Naive thymus-derived CD8-positive, alpha-beta T cell (primary cell): ENCODE measurements at regions not wholly inside any gene's neighbourhood (a gene's known extent, or its start where the extent isn't known, plus 50 kb on each side); places are given as distances from the start of the nearest gene placed in this dataset.

Experiments
- ATAC-seq, 2 donors: fragments of 150-1000 bp; cut with Tn5 transposase in 1 of 2; sonication (Bioruptor Pico), chemical (Tn5 transposase) in 1 of 2; 1 replicate in 1 of 2; 2 replicates in 1 of 2; pipeline ENCODE4 v1.10.0; 2021; ENCODE audit warnings: mild to moderate bottlenecking in 2 of 2, moderate library complexity in 2 of 2
- POLR2A ChIA-PET: fragments of 350-600 bp; sonication (Branson Sonifier 250); formaldehyde crosslinking; loops from one replicate; lab custom pipeline; 2021; ENCODE audit warnings: antibody characterized with exemption; lab: Charles Lee
- DNase-seq, 10 donors: peaks; one replicate each; pipeline versions ENCODE4 v3.0.0 to v3.0.0-alpha.2; 2020 to 2022
- H3K27ac Mint-ChIP-seq, 10 donors: one replicate each; pipeline ENCODE4 v1.8.0; 2020 to 2022; ENCODE audit warnings: mild to moderate bottlenecking in 10 of 10, mixed read lengths in 10 of 10, moderate library complexity in 4 of 10, inconsistent platforms in 1 of 10
- H3K27me3 Mint-ChIP-seq, 5 donors: one replicate each; pipeline ENCODE4 v1.8.0; 2021 to 2022; ENCODE audit warnings: mixed read lengths in 5 of 5
- H3K36me3 Mint-ChIP-seq, 3 donors: one replicate each; pipeline ENCODE4 v1.8.0; 2020 to 2022; ENCODE audit warnings: mixed read lengths in 3 of 3, mild to moderate bottlenecking in 2 of 3, inconsistent platforms in 1 of 3
- H3K4me1 Mint-ChIP-seq, 4 donors: one replicate each; pipeline ENCODE4 v1.8.0; 2021 to 2022; ENCODE audit warnings: mixed read lengths in 4 of 4
- H3K4me3 Mint-ChIP-seq, 10 donors: one replicate each; pipeline ENCODE4 v1.8.0; 2020 to 2022; ENCODE audit warnings: mild to moderate bottlenecking in 10 of 10, mixed read lengths in 10 of 10, moderate library complexity in 6 of 10, inconsistent platforms in 1 of 10
- H3K9me3 Mint-ChIP-seq, 9 donors: one replicate each; pipeline ENCODE4 v1.8.0; 2020 to 2022; ENCODE audit warnings: mixed read lengths in 9 of 9, mild to moderate bottlenecking in 3 of 9, inconsistent platforms in 1 of 9, moderate library complexity in 1 of 9

GRCh38 chr9:134494905-134495304, 146.7 kb upstream of the COL5A1 start:
- Mint-ChIP-seq H3K4me3 (no peak overlapping the region), H3K27me3 (peaks cover 2 to 28% (median 6%) of the 10 kb centered on the region in 5 donors), H3K9me3 (no peaks in the 10 kb centered on the region), H3K36me3 (no peaks in the 10 kb centered on the region), H3K4me1 (peaks cover 0 to 4% (median under 1%) of the 10 kb centered on the region in 4 donors), H3K27ac (no peak overlapping the region)
- POLR2A ChIA-PET: no interaction called here
- peak in 1 of 10 donors; percentile 32 for DNase-seq
- ATAC-seq: no peak

GRCh38 chr9:134495881-134496412, 145.7 kb upstream of the COL5A1 start:
- H3K27me3 Mint-ChIP-seq: peaks cover 4 to 28% (median 6%) of the 10 kb centered on the region in 5 donors
- no peaks in the 10 kb centered on the region for H3K9me3 Mint-ChIP-seq
- POLR2A ChIA-PET: no interaction called here
- DNase-seq: peak in 1 of 10 donors; percentile 53
- H3K36me3 Mint-ChIP-seq: no peaks in the 10 kb centered on the region
- peaks cover 0 to 4% (median under 1%) of the 10 kb centered on the region in 4 donors for H3K4me1 Mint-ChIP-seq
- no peak for ATAC-seq
- peak overlapping the region in 1 of 10 donors; percentile 36 for H3K27ac Mint-ChIP-seq
- H3K4me3 Mint-ChIP-seq: no peak overlapping the region

GRCh38 chr9:134496413-134497282, 145.0 kb upstream of the COL5A1 start:
- Mint-ChIP-seq H3K27ac (no peak overlapping the region), H3K27me3 (peaks cover 2 to 29% (median 6%) of the 10 kb centered on the region in 5 donors), H3K36me3 (no peaks in the 10 kb centered on the region), H3K9me3 (no peaks in the 10 kb centered on the region), H3K4me1 (peaks cover 0 to 2% (median 0%) of the 10 kb centered on the region in 4 donors), H3K4me3 (no peak overlapping the region)
- DNase-seq (peak in 1 of 10 donors; percentile 40), ATAC-seq (no peak)
- POLR2A ChIA-PET: no interaction called here

GRCh38 chr9:134497283-134497860, 144.2 kb upstream of the COL5A1 start:
- POLR2A ChIA-PET: no interaction called here
- Mint-ChIP-seq H3K4me3 (no peak overlapping the region), H3K9me3 (no peaks in the 10 kb centered on the region), H3K27me3 (peaks cover 4 to 35% (median 11%) of the 10 kb centered on the region in 5 donors), H3K4me1 (peaks cover 0 to 2% (median 0%) of the 10 kb centered on the region in 4 donors), H3K36me3 (no peaks in the 10 kb centered on the region), H3K27ac (no peak overlapping the region)
- DNase-seq (no peak), ATAC-seq (no peak)

GRCh38 chr9:134498814-134499166, 142.8 kb upstream of the COL5A1 start:
- no peak for DNase-seq
- Mint-ChIP-seq H3K4me1 (no peaks in the 10 kb centered on the region), H3K27me3 (peaks cover 4 to 36% (median 16%) of the 10 kb centered on the region in 5 donors), H3K4me3 (no peak overlapping the region), H3K9me3 (no peaks in the 10 kb centered on the region), H3K27ac (no peak overlapping the region), H3K36me3 (no peaks in the 10 kb centered on the region)
- no peak for ATAC-seq
- POLR2A ChIA-PET: no interaction called here

GRCh38 chr9:134500931-134501760, 140.5 kb upstream of the COL5A1 start:
- Mint-ChIP-seq H3K4me1 (no peaks in the 10 kb centered on the region), H3K27ac (no peak overlapping the region), H3K4me3 (no peak overlapping the region), H3K27me3 (peaks cover 4 to 38% (median 10%) of the 10 kb centered on the region in 5 donors), H3K36me3 (no peaks in the 10 kb centered on the region), H3K9me3 (no peaks in the 10 kb centered on the region)
- ATAC-seq: no peak
- peak in 1 of 10 donors; percentile 62 for DNase-seq
- POLR2A ChIA-PET: no interaction called here

- Mint-ChIP-seq H3K27ac (no peak overlapping the region), H3K4me3 (no peak overlapping the region), H3K27me3 (peaks cover 4 to 32% (median 10%) of the 10 kb centered on the region in 5 donors), H3K36me3 (no peaks in the 10 kb centered on the region), H3K4me1 (no peaks in the 10 kb centered on the region), H3K9me3 (no peaks in the 10 kb centered on the region)
- POLR2A ChIA-PET: no interaction called here
- no peak for ATAC-seq
- peak in 1 of 10 donors; percentile 24 for DNase-seq
Observed at GRCh38 chr9:134501761-134502265, 139.8 kb upstream of the COL5A1 start.

- H3K27me3 Mint-ChIP-seq: peaks cover 4 to 28% (median 10%) of the 10 kb centered on the region in 5 donors
- POLR2A ChIA-PET: no interaction called here
- no peak overlapping the region for H3K4me3 Mint-ChIP-seq
- ATAC-seq (no peak), DNase-seq (peak in 1 of 10 donors; percentile 58)
- no peaks in the 10 kb centered on the region for H3K36me3 Mint-ChIP-seq
- no peak overlapping the region for H3K27ac Mint-ChIP-seq
- no peaks in the 10 kb centered on the region for H3K9me3 Mint-ChIP-seq
- no peaks in the 10 kb centered on the region for H3K4me1 Mint-ChIP-seq
Observed at GRCh38 chr9:134502266-134502791, 139.3 kb upstream of the COL5A1 start.

- POLR2A ChIA-PET: no interaction called here
- no peaks in the 10 kb centered on the region for H3K4me1 Mint-ChIP-seq
- H3K27me3 Mint-ChIP-seq: peaks cover 4 to 28% (median 10%) of the 10 kb centered on the region in 5 donors
- no peak for ATAC-seq
- peak in 1 of 10 donors; percentile 60 for DNase-seq
- H3K27ac Mint-ChIP-seq: no peak overlapping the region
- H3K36me3 Mint-ChIP-seq: no peaks in the 10 kb centered on the region
- no peaks in the 10 kb centered on the region for H3K9me3 Mint-ChIP-seq
- no peak overlapping the region for H3K4me3 Mint-ChIP-seq
Observed at GRCh38 chr9:134502809-134503211, 138.8 kb upstream of the COL5A1 start.

GRCh38 chr9:134503301-134504105, 138.1 kb upstream of the COL5A1 start:
- H3K9me3 Mint-ChIP-seq: no peaks in the 10 kb centered on the region
- POLR2A ChIA-PET: no interaction called here
- DNase-seq (no peak), ATAC-seq (no peak)
- H3K27ac Mint-ChIP-seq: no peak overlapping the region
- no peaks in the 10 kb centered on the region for H3K36me3 Mint-ChIP-seq
- H3K4me1 Mint-ChIP-seq: no peaks in the 10 kb centered on the region
- no peak overlapping the region for H3K4me3 Mint-ChIP-seq
- peaks cover 4 to 28% (median 10%) of the 10 kb centered on the region in 5 donors for H3K27me3 Mint-ChIP-seq

GRCh38 chr9:134504106-134504385, 137.6 kb upstream of the COL5A1 start:
- no peaks in the 10 kb centered on the region for H3K9me3 Mint-ChIP-seq
- DNase-seq (peak in 1 of 10 donors; percentile 30), ATAC-seq (no peak)
- H3K27me3 Mint-ChIP-seq: peaks cover 4 to 28% (median 10%) of the 10 kb centered on the region in 5 donors
- H3K4me1 Mint-ChIP-seq: no peaks in the 10 kb centered on the region
- no peak overlapping the region for H3K4me3 Mint-ChIP-seq
- H3K36me3 Mint-ChIP-seq: no peaks in the 10 kb centered on the region
- no peak overlapping the region for H3K27ac Mint-ChIP-seq
- POLR2A ChIA-PET: no interaction called here

GRCh38 chr9:134505032-134505431, 136.6 kb upstream of the COL5A1 start:
- H3K27me3 Mint-ChIP-seq: peaks cover 4 to 28% (median 10%) of the 10 kb centered on the region in 5 donors

More at GRCh38 chr9:134505032-134505431, 136.6 kb upstream of the COL5A1 start:
- Mint-ChIP-seq H3K36me3 (no peaks in the 10 kb centered on the region), H3K27ac (no peak overlapping the region), H3K4me1 (no peaks in the 10 kb centered on the region), H3K9me3 (no peaks in the 10 kb centered on the region), H3K4me3 (no peak overlapping the region)
- ATAC-seq (no peak), DNase-seq (peak in 1 of 10 donors; percentile 61)
- POLR2A ChIA-PET: no interaction called here
